ENCODE measurements at regions not wholly inside any gene's neighbourhood (a gene's known extent, or its start where the extent isn't known, plus 50 kb on each side); places are given as distances from the start of the nearest gene placed in this dataset.

- no peak for DNase-seq (ENCODE audit: extremely low spot score in 2 of 2)
- no peak for TF ChIP-seq CTCF (IDR thresholded peaks at IDR 0.05)
- no peak for TF ChIP-seq POLR2AphosphoS5 (IDR thresholded peaks at IDR 0.05; ENCODE audit: insufficient read depth in 1 of 2, low read depth in 1 of 2)
- Histone ChIP-seq H3K36me3 (no peaks in the 10 kb centered on the region), H3K9me3 (no peaks in the 10 kb centered on the region), H3K27me3 (no peaks in the 10 kb centered on the region), H3K4me1 (no peaks in the 10 kb centered on the region), H3K27ac (no peak overlapping the region), H3K4me3 (no peak overlapping the region)
- intact Hi-C loops (cut with DNase I), result no loop called here
Measured at GRCh38 chr7:109836016-109836415, 1254.9 kb upstream of the LRRN3 start.

- TF ChIP-seq CTCF (IDR thresholded peaks at IDR 0.05) (no peak), POLR2A (IDR thresholded peaks at IDR 0.05) (no peak), POLR2AphosphoS5 (IDR thresholded peaks at IDR 0.05; ENCODE audit: insufficient read depth in 1 of 2, low read depth in 1 of 2) (no peak)
- Histone ChIP-seq H3K27ac (no peak overlapping the region), H3K27me3 (no peaks in the 10 kb centered on the region), H3K9me3 (no peaks in the 10 kb centered on the region), H3K4me1 (no peaks in the 10 kb centered on the region), H3K4me3 (no peak overlapping the region), H3K36me3 (no peaks in the 10 kb centered on the region)
- no peak for DNase-seq (ENCODE audit: extremely low spot score in 2 of 2)
- intact Hi-C loops (cut with DNase I), result no loop called here
Measured at GRCh38 chr7:109842386-109842785, 1248.5 kb upstream of the LRRN3 start.

- no peak overlapping the region for H3K27ac ChIP-seq
- H3K36me3 ChIP-seq, result no peaks in the 10 kb centered on the region
- H3K27me3 ChIP-seq, result no peaks in the 10 kb centered on the region
- intact Hi-C loops (cut with DNase I), result no loop called here
- no peaks in the 10 kb centered on the region for H3K4me1 ChIP-seq
- no peak for DNase-seq (ENCODE audit: extremely low spot score in 2 of 2)
- TF ChIP-seq POLR2A (IDR thresholded peaks at IDR 0.05) (no peak), POLR2AphosphoS5 (IDR thresholded peaks at IDR 0.05; ENCODE audit: insufficient read depth in 1 of 2, low read depth in 1 of 2) (no peak), CTCF (IDR thresholded peaks at IDR 0.05) (no peak)
- H3K4me3 ChIP-seq, result no peak overlapping the region
- no peaks in the 10 kb centered on the region for H3K9me3 ChIP-seq
Measured at GRCh38 chr7:109844362-109844761, 1246.6 kb upstream of the LRRN3 start.

- no peak for DNase-seq (ENCODE audit: extremely low spot score in 2 of 2)
- no peaks in the 10 kb centered on the region for H3K36me3 ChIP-seq
- no peaks in the 10 kb centered on the region for H3K4me1 ChIP-seq
- intact Hi-C loops (cut with DNase I), result no loop called here
- no peaks in the 10 kb centered on the region for H3K27me3 ChIP-seq
- TF ChIP-seq CTCF (IDR thresholded peaks at IDR 0.05) (no peak), POLR2A (IDR thresholded peaks at IDR 0.05) (no peak), POLR2AphosphoS5 (IDR thresholded peaks at IDR 0.05; ENCODE audit: insufficient read depth in 1 of 2, low read depth in 1 of 2) (no peak)
- H3K9me3 ChIP-seq, result no peaks in the 10 kb centered on the region
- no peak overlapping the region for H3K4me3 ChIP-seq
- H3K27ac ChIP-seq, result no peak overlapping the region
Measured at GRCh38 chr7:109864230-109864629, 1226.7 kb upstream of the LRRN3 start.

GRCh38 chr7:109868215-109868860 is 1222.6 kb upstream of the LRRN3 start:
- Histone ChIP-seq H3K36me3 (no peaks in the 10 kb centered on the region), H3K9me3 (no peaks in the 10 kb centered on the region), H3K4me3 (no peak overlapping the region), H3K27ac (no peak overlapping the region), H3K27me3 (no peaks in the 10 kb centered on the region), H3K4me1 (no peaks in the 10 kb centered on the region)
- TF ChIP-seq POLR2AphosphoS5 (IDR thresholded peaks at IDR 0.05; ENCODE audit: insufficient read depth in 1 of 2, low read depth in 1 of 2) (no peak), CTCF (IDR thresholded peaks at IDR 0.05) (no peak)
- no peak for DNase-seq (ENCODE audit: extremely low spot score in 2 of 2)
- intact Hi-C loops (cut with DNase I), result no loop called here
